ENCODE measurements at regions not wholly inside any gene's neighbourhood (a gene's known extent, or its start where the extent isn't known, plus 50 kb on each side); places are given as distances from the start of the nearest gene placed in this dataset.

DNA sequence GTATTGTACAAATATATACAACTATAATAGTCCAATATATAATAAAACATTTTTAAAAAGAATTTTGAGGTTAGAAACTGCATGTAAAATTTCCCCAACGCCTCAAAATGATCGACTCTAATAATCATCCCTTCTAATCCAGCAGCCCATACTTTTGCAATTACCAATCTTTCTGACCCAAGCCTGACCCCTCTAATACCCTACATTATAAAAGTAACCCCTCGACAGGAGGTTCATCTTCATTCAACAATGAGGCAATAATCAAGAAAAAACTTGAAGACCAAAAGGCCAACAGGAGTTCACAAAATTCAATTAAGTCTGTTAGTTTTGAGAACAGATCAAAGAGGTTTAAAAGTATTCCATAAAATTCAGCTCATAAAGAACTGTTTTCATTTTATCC, 393.5 kb downstream of the GPM6A start:
- TF ChIP-seq, protein P1, sequence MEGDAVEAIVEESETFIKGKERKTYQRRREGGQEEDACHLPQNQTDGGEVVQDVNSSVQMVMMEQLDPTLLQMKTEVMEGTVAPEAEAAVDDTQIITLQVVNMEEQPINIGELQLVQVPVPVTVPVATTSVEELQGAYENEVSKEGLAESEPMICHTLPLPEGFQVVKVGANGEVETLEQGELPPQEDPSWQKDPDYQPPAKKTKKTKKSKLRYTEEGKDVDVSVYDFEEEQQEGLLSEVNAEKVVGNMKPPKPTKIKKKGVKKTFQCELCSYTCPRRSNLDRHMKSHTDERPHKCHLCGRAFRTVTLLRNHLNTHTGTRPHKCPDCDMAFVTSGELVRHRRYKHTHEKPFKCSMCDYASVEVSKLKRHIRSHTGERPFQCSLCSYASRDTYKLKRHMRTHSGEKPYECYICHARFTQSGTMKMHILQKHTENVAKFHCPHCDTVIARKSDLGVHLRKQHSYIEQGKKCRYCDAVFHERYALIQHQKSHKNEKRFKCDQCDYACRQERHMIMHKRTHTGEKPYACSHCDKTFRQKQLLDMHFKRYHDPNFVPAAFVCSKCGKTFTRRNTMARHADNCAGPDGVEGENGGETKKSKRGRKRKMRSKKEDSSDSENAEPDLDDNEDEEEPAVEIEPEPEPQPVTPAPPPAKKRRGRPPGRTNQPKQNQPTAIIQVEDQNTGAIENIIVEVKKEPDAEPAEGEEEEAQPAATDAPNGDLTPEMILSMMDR (optimal IDR thresholded peaks at IDR 0.05 in 1 of 3, IDR thresholded peaks at IDR 0.05 in 1 of 3, conservative IDR thresholded peaks at IDR 0.05 in 1 of 3; ENCODE audit: extremely low read depth in 1 of 3, insufficient read depth in 2 of 3, low read length in 3 of 3), result no peak
- TF ChIP-seq EZH2 (IDR thresholded peaks at IDR 0.05; ENCODE audit: low read length), result no peak

Measured in keratinocyte (primary cell).